ENCODE measurements at regions not wholly inside any gene's neighbourhood (a gene's known extent, or its start where the extent isn't known, plus 50 kb on each side); places are given as distances from the start of the nearest gene placed in this dataset.

GRCh38 chr3:76834657-76835056 lies 205.2 kb upstream of the ROBO2 start:
- TF ChIP-seq TAF1 (IDR thresholded peaks at IDR 0.05; ENCODE audit: low read depth, low read length): no peak
- TF ChIP-seq CTCF (IDR thresholded peaks at IDR 0.05; ENCODE audit: control extremely low read depth in 1 of 3, insufficient read depth in 1 of 3, low read depth in 1 of 3, low read length in 3 of 3): no peak
- TF ChIP-seq NRF1 (IDR thresholded peaks at IDR 0.05; ENCODE audit: low read depth, low read length): no peak
- TF ChIP-seq EP300 (IDR thresholded peaks at IDR 0.05; ENCODE audit: borderline replicate concordance in 1 of 2, low read depth in 2 of 2, low read length in 2 of 2): no peak
- TF ChIP-seq YY1 (IDR thresholded peaks at IDR 0.05; ENCODE audit: low read depth, low read length): no peak
- no peak for TF ChIP-seq POLR2AphosphoS5 (IDR thresholded peaks at IDR 0.05; ENCODE audit: low read depth, low read length)
- no peak for TF ChIP-seq SIN3A (conservative IDR thresholded peaks at IDR 0.05 in 1 of 2, IDR thresholded peaks at IDR 0.05 in 1 of 2; ENCODE audit: low read depth in 1 of 2, low read length in 2 of 2)
- TF ChIP-seq GABPA (IDR thresholded peaks at IDR 0.05; ENCODE audit: borderline replicate concordance, insufficient read depth, low read length): no peak
- no peak for TF ChIP-seq SP1 (IDR thresholded peaks at IDR 0.05; ENCODE audit: low read depth, low read length)
- no peak for TF ChIP-seq CBX5 (IDR thresholded peaks at IDR 0.05; ENCODE audit: low read depth, low read length)
- no peak for TF ChIP-seq MAX (IDR thresholded peaks at IDR 0.05)

Measured in H1 (cell line).